ENCODE measurements at regions not wholly inside any gene's neighbourhood (a gene's known extent, or its start where the extent isn't known, plus 50 kb on each side); places are given as distances from the start of the nearest gene placed in this dataset.
A peak's percentile ranks its signal among the peaks of the same experiment; 100 is the strongest.

DNA sequence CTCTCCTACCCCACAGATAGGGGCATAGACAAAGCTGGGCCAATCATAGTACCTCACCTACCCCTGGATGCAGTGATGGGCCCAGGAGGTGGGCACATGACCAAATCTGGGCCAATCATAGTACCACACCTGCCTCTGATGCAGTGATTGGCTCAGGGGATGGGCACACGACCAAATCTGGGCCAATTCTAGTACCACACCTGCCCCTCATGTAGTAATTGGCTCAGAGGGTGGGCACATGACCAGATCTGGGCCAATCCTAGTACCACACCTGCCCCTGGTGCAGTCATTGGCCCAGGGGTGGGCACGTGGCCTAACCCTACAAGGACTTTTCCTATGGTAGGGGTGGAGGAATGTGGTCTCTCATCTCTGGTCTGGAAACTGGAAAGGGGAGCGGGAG, 56.9 kb upstream of the MEF2A start:
- DNase-seq (ENCODE audit: low read depth) = no peak

DNA sequence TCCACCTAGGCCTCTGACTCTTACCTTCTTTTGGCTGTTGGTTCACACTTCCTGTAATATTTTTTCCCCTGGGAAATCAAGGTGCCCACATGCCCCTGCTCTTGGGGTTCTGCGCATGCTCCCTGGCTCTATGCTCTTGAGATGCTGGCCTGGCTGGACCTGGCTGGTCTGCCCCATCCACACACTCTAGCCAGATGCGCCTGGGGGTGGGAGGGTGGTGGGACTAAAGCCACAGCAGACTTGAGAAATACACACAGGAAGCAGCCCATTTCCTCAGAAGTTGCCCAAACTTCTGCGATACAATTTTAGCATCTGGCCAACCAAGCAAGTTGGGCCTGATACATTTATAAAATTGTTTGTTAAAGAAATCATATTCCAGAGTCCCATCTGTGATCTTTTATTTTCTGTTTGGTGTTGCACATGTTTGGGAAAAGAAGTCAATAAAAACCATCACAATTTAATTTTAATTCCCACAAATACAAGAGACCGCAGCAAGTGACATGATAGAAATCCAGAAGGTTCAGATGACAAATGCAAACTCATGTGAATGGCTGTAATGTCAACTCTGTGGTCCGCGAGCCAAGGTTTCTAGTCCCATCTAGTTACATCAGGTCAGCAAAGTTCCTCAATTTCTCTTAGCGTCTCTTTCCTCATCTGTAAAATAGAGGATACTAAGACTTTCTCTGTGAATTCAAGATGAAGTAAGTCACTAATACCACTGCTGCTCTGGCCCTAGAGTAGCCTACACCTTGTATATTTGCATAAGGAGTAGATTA, 55.9 kb upstream of the MEF2A start:
- DNase-seq (ENCODE audit: low read depth) = no peak

DNA sequence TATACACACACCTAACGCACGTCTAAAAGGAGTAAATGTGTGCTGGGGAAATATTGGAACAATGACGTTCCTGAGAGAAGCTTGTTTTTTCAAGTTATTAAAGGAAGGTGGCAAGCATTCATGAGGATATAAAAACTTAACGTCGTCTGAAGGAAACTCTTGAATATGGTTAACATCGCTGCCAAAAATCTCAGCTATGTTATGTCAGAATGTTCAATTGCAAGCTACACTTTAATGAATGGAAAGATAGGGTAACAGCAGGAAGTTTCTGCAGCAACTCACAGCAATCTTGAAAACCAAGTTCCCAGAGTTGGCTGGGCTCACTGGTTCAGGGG, 54.3 kb upstream of the MEF2A start:
- peak; percentile 10 for DNase-seq (ENCODE audit: low read depth)

DNA sequence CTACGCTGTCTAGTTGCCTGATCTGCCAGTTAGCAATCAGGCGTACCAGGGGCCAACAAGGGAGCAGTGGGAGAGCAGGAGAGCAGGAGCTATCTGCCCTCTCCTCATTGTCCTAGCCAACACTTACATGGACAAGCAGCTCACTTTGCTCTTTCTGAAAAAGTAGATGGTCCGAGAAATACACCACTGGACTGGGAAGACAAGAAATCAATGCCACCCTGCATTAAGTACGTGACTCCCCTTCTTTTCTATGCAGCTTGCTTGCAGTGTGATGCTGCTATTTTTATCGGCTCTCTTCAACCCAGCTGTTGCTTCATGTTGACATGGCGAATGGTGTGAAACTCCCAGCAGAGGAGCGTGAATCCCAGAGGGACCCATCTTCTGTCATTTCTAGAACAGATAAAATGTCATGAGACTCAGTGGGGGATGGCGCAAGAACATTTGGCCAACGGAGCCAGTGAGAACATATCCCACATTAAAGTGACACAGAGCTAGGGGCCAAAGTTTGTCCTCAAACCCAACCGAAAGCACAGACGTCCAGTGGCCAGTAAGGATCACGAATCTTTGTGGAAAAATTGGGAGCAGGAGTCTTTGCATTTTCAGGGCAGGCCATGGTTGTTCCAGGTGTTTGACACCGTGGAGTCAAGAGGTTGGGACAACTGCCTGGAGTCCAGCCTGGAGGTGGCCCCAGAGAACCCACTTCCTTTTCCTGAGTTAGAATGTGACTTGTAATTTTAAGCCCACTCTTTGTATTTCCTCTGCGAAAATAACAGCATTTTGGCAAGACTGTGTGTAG, 53.7 kb upstream of the MEF2A start:
- DNase-seq (ENCODE audit: low read depth) = no peak

DNA sequence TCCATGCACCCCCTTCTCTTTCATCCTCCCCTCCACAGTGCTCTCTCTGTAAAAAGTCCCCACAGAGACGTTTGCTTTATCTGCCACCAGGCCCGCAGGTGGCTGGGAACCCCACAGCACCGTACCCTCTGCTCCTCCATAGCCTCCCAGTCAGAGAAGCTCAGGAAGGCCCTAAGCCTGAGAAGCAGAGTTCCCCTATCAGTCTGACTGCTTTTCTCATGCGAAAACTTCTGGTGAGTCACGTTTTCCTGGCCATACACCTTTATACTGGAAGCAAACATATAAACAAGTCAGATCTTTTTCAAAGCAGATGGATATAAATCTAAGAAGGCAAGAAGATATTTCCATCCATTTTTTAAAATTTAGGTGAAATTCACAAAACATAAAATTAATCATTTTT, 51.5 kb upstream of the MEF2A start:
- DNase-seq (ENCODE audit: low read depth) = peak; percentile 24

All from amniotic epithelial cell (primary cell).